ENCODE measurements at regions not wholly inside any gene's neighbourhood (a gene's known extent, or its start where the extent isn't known, plus 50 kb on each side); places are given as distances from the start of the nearest gene placed in this dataset.

DNA sequence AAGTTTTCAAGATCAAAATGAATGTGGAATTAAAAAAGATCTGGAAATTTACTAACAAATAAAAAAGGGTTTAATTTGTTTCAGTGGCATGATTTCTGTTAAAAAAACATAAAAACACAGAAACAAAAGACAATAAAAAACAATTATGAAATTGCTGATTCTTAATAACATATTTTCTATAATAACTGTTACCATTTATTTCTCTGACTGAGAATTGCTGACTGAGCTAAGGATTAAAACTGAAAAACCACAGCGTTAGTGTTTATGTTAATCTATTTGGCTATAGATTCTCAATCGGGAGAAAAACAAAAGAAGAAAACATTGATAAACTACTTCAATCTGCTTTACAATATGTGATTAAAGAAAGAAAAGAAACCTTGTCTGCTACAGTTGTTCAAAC is 678.6 kb upstream of the ZEB2 start:
- DNase-seq (ENCODE audit: extremely low read depth, low read depth, low spot score), result no peak

DNA sequence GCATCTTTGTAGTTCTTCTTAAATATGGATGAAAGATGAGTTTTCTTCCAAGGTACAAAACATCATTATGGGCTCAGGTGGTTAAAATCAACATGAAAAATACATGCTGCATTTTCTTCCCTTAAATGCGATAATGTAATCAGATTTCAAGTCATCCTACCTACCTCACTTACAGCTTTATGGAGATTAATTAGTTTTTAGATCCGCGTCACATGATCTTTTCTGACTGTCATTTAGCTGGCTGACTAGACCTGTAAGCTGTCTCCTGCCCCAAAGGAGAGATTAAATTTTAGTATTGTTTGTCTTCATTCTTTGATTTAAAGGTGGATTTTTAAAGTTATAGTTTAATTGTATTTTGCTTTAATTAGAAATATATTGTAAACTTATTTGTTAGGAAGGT is 678.0 kb upstream of the ZEB2 start:
- DNase-seq (ENCODE audit: extremely low read depth, low read depth, low spot score), result no peak

DNA sequence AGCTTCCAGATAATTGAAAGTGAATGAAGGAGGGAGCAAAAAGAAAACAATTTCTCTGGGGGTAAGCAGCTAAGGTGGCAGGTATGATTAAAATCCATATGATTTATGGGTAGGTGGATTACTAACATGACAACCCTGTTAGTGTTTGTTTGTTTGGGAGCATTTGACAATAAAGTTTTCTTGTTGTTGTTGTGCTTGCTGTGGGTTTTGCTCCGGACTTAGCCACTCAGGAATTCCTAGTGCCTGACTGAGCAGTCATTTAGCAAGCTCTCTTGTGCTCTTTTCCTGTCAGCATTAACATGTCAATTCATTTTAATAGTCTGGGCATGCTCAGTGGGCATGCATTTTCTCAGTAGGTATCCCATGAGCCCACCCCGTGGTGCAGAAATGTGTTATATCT is 674.8 kb upstream of the ZEB2 start:
- no peak for DNase-seq (ENCODE audit: extremely low read depth, low read depth, low spot score)

GRCh38 chr2:145190031-145190703 is 670.2 kb upstream of the ZEB2 start:
- DNase-seq (ENCODE audit: extremely low read depth, low read depth, low spot score), result no peak

GRCh38 chr2:145186303-145186702 is 666.4 kb upstream of the ZEB2 start:
- DNase-seq (ENCODE audit: extremely low read depth, low read depth, low spot score), result no peak

DNA sequence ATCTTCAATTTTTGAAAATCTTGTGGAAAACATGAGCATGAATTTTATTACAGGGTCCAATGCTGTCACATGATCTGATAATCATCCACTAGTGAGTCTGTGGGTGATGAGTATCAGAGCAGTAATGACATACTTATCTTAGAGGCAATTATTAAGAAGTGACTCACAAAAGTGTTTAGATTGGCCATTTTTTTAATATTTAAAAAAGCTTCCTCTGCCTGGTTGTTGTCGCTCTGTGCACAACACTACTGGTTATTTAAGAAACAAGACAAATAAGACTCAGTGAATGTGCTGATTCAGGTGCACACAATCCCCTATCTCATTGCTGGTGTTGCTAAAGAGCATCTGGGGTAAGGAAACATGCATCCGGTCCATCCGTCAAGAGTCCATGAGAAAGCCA is 665.8 kb upstream of the ZEB2 start:
- DNase-seq (ENCODE audit: extremely low read depth, low read depth, low spot score), result no peak

GRCh38 chr2:145184741-145185651 is 665.1 kb upstream of the ZEB2 start:
- DNase-seq (ENCODE audit: extremely low read depth, low read depth, low spot score), result no peak

GRCh38 chr2:145169285-145169684 is 649.4 kb upstream of the ZEB2 start:
- no peak for DNase-seq (ENCODE audit: extremely low read depth, low read depth, low spot score)

GRCh38 chr2:145168091-145168490 is 648.2 kb upstream of the ZEB2 start:
- no peak for DNase-seq (ENCODE audit: extremely low read depth, low read depth, low spot score)

DNA sequence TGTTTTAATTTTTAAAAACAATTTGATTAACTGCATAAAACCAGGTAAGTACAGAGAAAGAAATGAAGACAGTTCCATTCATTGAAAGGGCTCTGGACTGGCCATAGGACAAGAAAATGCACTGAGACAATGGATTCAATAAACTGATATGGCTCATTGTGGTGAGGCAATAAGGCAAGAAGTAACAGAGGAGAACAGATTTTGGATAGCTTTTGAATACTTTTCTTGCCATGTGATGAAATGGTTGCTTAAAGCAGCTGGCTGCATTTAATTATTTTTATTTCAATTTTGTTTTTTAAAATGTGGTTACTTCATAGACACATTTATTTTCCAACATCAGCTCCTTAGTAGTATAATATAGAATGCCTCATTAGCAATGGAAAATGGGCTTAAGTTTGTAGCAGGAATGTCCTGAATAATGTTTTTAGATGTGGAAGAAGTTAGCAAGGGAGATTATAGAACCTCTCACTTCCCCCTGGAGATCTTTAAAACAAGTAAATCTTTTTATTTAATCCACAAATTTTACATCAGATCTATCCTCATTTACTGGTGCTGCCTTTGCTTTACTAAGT is 646.9 kb upstream of the ZEB2 start:
- DNase-seq (ENCODE audit: extremely low read depth, low read depth, low spot score), result no peak

GRCh38 chr2:145161656-145162055 is 641.7 kb upstream of the ZEB2 start:
- DNase-seq (ENCODE audit: extremely low read depth, low read depth, low spot score), result no peak

- no peak for DNase-seq (ENCODE audit: extremely low read depth, low read depth, low spot score)
Observed at GRCh38 chr2:145160855-145161254, 640.9 kb upstream of the ZEB2 start.

DNA sequence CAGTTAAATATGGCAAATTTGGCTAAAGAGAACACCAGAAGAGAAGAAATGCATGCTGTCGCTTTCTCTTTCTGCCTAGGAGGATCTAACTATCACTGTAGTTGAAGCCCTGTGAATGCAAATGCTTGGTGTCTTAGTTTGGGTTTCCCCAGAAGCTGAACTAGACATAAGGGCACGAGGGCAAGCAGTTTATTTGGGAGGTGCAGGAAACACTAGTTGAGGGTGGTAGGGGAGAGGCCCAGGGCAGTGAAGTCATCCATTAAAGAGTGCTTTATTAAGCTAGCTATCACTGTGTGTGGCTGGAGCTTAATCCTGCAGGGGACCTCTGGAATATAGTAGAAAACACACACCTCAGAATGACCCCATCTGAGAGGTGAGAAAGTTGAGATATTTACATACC is 639.8 kb upstream of the ZEB2 start:
- no peak for DNase-seq (ENCODE audit: extremely low read depth, low read depth, low spot score)

DNA sequence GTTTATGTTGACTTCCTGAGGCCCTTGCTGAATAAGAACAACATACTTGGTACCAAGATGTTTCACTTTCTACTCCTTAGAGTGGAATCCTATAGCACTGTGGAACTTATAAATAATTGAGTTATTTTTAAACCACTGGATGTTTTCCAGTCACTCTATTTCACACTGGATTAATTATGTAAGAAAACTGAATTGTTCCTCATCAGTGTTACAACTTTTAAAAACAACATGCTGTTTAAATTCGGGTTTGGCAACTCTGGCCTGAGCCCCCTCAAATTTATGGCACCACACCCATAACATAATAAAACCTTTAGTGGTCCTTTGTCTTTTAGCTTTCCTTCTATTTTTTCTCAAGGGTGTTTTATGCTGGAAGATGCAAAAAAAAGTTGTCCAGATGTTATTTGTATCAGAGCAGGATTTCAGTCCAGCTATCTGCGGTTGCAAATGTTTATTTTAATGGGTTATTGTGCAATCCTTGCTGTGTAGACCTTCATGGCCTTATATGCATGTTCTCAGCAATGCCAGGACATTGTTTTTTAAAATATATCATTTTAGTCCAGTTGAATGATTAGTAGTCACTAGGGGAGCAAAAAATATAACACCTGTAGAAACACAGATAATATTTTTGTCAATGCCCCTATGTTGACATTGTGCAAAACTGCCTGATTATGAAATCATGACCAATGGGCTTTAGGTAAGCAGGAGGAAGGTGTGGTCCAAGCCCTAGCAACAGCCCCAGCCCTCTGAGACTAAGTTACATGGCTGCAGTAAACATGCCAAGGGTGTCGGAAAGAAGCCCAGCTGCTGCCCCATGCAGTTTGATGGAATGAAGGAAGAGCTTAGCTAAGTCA is 638.0 kb upstream of the ZEB2 start:
- DNase-seq (ENCODE audit: extremely low read depth, low read depth, low spot score), result no peak

GRCh38 chr2:145157036-145157675 is 637.2 kb upstream of the ZEB2 start:
- no peak for DNase-seq (ENCODE audit: extremely low read depth, low read depth, low spot score)

DNA sequence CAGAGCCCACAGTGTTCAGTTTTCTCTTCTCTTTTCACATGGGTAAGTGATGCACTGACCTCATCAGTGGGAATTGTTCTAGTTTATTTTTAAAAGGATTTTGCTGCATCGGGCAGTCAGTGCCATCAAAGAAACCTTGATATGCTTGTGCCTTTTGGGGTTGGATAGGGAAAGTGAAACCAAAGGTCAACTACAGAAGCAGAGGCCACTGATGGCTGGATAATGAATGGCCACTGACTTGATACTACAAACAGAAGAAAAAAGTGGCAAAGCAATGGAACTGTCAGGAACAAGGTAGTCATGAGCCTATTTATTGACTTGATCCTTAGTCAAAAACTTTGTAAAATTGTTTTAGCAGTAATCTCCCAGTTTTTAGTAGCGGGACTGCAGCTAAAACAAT is 636.3 kb upstream of the ZEB2 start:
- no peak for DNase-seq (ENCODE audit: extremely low read depth, low read depth, low spot score)

DNA sequence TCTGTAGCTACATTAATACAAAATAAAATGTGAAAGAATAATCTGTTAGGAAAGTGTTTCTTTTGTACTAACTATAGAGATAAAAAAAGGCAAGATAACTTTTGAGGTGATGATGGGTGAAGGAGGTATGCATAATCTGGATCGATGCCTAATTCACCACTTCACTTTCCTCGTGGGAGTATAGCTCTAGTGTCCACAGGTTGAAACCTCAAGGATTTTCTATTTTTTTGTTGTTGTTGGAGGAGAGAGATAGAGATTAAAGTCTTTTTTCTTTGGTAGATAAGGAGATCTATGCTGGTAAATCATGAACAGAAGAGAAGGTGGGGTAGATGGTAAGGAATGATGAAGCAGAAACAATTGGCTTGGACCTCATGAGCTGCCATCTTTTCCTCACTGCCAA is 635.3 kb upstream of the ZEB2 start:
- no peak for DNase-seq (ENCODE audit: extremely low read depth, low read depth, low spot score)

DNA sequence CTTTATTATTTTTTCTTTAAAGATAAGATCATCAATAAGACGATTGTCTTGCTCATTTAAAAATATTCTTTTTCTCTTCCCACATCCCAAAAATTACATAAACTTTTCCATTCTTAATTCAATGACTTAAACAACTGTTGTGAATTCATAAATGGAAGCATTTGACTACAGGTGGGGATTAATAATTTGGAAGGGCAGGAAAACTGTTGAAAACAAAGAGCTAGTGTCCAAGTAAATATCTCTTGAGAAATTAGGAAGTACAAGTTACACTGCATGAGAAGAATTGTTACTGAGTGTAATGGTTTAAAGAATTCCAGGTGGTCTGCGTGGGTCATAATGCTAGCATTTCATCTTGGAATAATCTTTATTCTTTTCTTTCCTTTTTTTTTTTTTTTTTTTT is 634.8 kb upstream of the ZEB2 start:
- DNase-seq (ENCODE audit: extremely low read depth, low read depth, low spot score), result no peak

DNA sequence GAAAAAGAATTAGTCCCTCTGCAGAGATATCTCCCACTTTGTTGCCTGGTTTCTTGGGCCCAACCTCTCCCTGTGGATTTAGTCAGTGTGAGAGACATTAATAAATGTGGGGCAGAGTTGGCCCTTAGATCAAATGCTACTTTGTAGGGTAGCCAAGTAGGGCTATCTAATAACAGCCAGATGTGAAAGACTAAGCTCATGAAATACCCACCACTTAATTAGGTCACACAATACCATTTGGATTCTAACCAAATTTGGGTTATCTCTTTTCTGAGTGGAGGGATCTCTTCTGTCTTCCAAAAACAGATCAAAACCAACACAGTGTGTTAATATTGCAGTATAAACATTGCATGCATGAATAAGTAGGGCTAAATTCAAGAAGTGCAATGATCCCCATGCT is 626.8 kb upstream of the ZEB2 start:
- DNase-seq (ENCODE audit: extremely low read depth, low read depth, low spot score), result no peak

DNA sequence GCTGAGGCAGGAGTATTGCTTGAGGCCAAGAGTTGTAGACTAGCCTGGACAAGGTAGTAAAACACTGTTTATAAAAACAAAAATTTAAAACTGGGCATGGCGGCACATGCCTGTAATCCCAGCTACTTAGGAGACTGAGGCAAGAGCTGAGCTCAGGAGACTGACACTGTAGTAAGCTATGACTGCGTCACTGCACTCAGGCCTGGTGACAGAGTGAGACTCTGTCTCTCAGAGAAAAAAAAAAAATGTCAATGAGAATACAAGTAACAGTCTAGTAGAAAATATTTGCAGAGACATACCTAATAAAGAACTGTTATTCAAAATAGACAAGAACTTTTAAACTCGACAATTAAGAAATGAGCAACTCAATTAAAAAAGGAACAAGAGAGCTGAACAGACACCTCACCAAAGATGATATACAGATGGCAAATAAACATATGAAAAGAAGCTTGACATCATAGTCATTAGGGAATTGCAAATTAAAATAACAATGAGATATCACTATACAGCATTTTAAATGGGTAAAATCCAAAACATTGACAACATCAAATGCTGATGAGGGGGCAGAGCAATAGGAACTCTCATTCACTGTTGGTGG is 624.3 kb upstream of the ZEB2 start:
- no peak for DNase-seq (ENCODE audit: extremely low read depth, low read depth, low spot score)

Data from glomerular endothelial cell (primary cell).